Keratinocyte (primary cell): ENCODE measurements at regions not wholly inside any gene's neighbourhood (a gene's known extent, or its start where the extent isn't known, plus 50 kb on each side); places are given as distances from the start of the nearest gene placed in this dataset.

Experiments
- CTCF ChIP-seq, 3 experiments: IDR thresholded peaks in 1 of 3; conservative IDR thresholded peaks in 1 of 3; optimal IDR thresholded peaks in 1 of 3; 2 replicates in 2 of 3; 3 replicates in 1 of 3; pipeline versions ENCODE3 to v1.5.1; 2011; ENCODE audit warnings: low read length in 3 of 3, mild to moderate bottlenecking in 3 of 3, moderate library complexity in 2 of 3, control low read depth in 1 of 3, inconsistent platforms in 1 of 3; ENCODE audit not compliant: insufficient read depth in 2 of 3; ENCODE audit errors: extremely low read depth in 1 of 3
- EZH2 ChIP-seq: IDR thresholded peaks from one replicate; pipeline ENCODE4 v1.6.1; 2012; ENCODE audit warnings: inconsistent platforms, mild to moderate bottlenecking, low read length, moderate library complexity

DNA sequence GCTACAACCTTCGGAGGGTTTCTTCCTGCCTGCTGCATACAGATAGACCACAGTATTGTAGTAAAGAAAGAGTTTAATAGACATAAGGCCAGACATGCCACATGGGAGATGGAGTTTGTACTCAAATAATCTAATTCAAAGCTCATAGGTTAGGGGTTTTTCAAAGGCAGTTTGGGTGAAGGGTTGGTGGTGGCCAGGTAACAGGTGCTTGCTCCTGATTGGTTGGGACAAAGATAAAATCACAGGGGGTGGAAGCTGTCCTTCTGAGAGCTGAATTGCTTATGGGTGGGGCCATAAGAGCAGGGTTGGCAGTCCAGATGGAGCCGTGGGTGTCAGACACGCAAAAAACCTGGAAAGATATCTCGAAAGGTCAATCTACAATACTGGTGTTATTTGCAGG is 92.3 kb upstream of the ETV3 start:
- TF ChIP-seq CTCF (optimal IDR thresholded peaks at IDR 0.05 in 1 of 3, IDR thresholded peaks at IDR 0.05 in 1 of 3, conservative IDR thresholded peaks at IDR 0.05 in 1 of 3; ENCODE audit: extremely low read depth in 1 of 3, insufficient read depth in 2 of 3, low read length in 3 of 3) (no peak), EZH2 (no peak)
